H1 (cell line): ENCODE measurements at regions not wholly inside any gene's neighbourhood (a gene's known extent, or its start where the extent isn't known, plus 50 kb on each side); places are given as distances from the start of the nearest gene placed in this dataset.

Experiments
- ATF3 ChIP-seq: IDR thresholded peaks from 2 replicates; pipeline ENCODE4 v1.6.1; 2011; ENCODE audit warnings: low read depth, mild to moderate bottlenecking, low read length; ENCODE audit not compliant: insufficient read depth
- BCL11A ChIP-seq, 2 experiments: IDR thresholded peaks; one replicate each; pipeline ENCODE4 v1.6.1; 2011; ENCODE audit warnings: low read depth in 2 of 2, low read length in 2 of 2, mild to moderate bottlenecking in 2 of 2
- CTCF ChIP-seq, 3 experiments: IDR thresholded peaks; 1 replicate in 2 of 3; 2 replicates in 1 of 3; pipeline versions ENCODE4 v1.5.1 to v1.6.1; 2011; ENCODE audit warnings: low read length in 3 of 3, mild to moderate bottlenecking in 3 of 3, inconsistent platforms in 2 of 3, low read depth in 1 of 3, moderate library complexity in 1 of 3; ENCODE audit not compliant: insufficient read depth in 1 of 3; ENCODE audit errors: control extremely low read depth in 1 of 3
- EP300 ChIP-seq, 2 experiments: IDR thresholded peaks; 1 replicate in 1 of 2; 2 replicates in 1 of 2; pipeline ENCODE4 v1.6.1; 2011 to 2012; ENCODE audit warnings: low read depth in 2 of 2, low read length in 2 of 2, mild to moderate bottlenecking in 2 of 2, borderline replicate concordance in 1 of 2, inconsistent platforms in 1 of 2, moderate library complexity in 1 of 2
- HDAC6 ChIP-seq: IDR thresholded peaks from one replicate; pipeline ENCODE4 v1.7.1; 2012; ENCODE audit warnings: low read depth, mild to moderate bottlenecking, inconsistent platforms, low read length, moderate library complexity
- JUND ChIP-seq: IDR thresholded peaks from 2 replicates; pipeline ENCODE4 v1.6.1; 2011; ENCODE audit warnings: mild to moderate bottlenecking, improper control_type of control experiment, low read length
- KDM1A ChIP-seq: fragments of 200-600, 300-600 bp; sonication (generic); IDR thresholded peaks from 2 replicates; pipeline ENCODE4 v1.7.1; 2016; ENCODE audit warnings: mild to moderate bottlenecking, low read length, borderline replicate concordance
- POLR2A ChIP-seq, 2 experiments: IDR thresholded peaks; 1 replicate in 1 of 2; 2 replicates in 1 of 2; pipeline ENCODE4 v1.6.1; 2011; ENCODE audit warnings: low read depth in 2 of 2, low read length in 2 of 2, mild to moderate bottlenecking in 2 of 2; ENCODE audit errors: control extremely low read depth in 1 of 2
- POLR2AphosphoS5 ChIP-seq: IDR thresholded peaks from 2 replicates; pipeline ENCODE4 v1.6.1; 2011; ENCODE audit warnings: low read depth, low read length
- RXRA ChIP-seq: IDR thresholded peaks from 2 replicates; pipeline ENCODE4 v1.6.1; 2011; ENCODE audit warnings: low read depth, mild to moderate bottlenecking, low read length, moderate library complexity; ENCODE audit not compliant: insufficient read depth
- TCF12 ChIP-seq: IDR thresholded peaks from 2 replicates; pipeline ENCODE4 v1.6.1; 2011; ENCODE audit warnings: low read depth, mild to moderate bottlenecking, low read length

- no peak for TF ChIP-seq CTCF (IDR thresholded peaks at IDR 0.05; ENCODE audit: control extremely low read depth in 1 of 3, insufficient read depth in 1 of 3, low read depth in 1 of 3, low read length in 3 of 3)
- TF ChIP-seq KDM1A: no peak
- no peak for TF ChIP-seq RXRA
- TF ChIP-seq POLR2AphosphoS5: no peak
- no peak for TF ChIP-seq JUND
- no peak for TF ChIP-seq TCF12
- TF ChIP-seq POLR2A (IDR thresholded peaks at IDR 0.05; ENCODE audit: control extremely low read depth in 1 of 2, low read depth in 2 of 2, low read length in 2 of 2): no peak
- TF ChIP-seq ATF3: no peak
- TF ChIP-seq HDAC6: no peak
- no peak for TF ChIP-seq EP300 (IDR thresholded peaks at IDR 0.05; ENCODE audit: borderline replicate concordance in 1 of 2, low read depth in 2 of 2, low read length in 2 of 2)
- TF ChIP-seq BCL11A (IDR thresholded peaks at IDR 0.05; ENCODE audit: low read depth in 2 of 2, low read length in 2 of 2): no peak
Measured at GRCh38 chr6:50586331-50586675, 127.0 kb upstream of the TFAP2D start.
